ENCODE measurements at regions not wholly inside any gene's neighbourhood (a gene's known extent, or its start where the extent isn't known, plus 50 kb on each side); places are given as distances from the start of the nearest gene placed in this dataset.
"Not testable (repeated sequence)": the region's sequence is repeated elsewhere in the genome, so short reads cannot be mapped to it uniquely, and the experiment has no call there.

GRCh38 chr20:4327956-4328355 lies 78.9 kb upstream of the ADRA1D start:
- peaks cover 2 to 11% (median 5%) of the 10 kb centered on the region in 5 donors for H3K27me3 Mint-ChIP-seq
- ATAC-seq (no peak), DNase-seq (no peak)
- H3K36me3 Mint-ChIP-seq = no peaks in the 10 kb centered on the region
- H3K27ac Mint-ChIP-seq = no peak overlapping the region
- H3K4me3 Mint-ChIP-seq = no peak overlapping the region
- H3K9me3 Mint-ChIP-seq = peaks cover 0 to 4% (median 0%) of the 10 kb centered on the region in 9 donors
- POLR2A ChIA-PET = no interaction called here
- peaks cover 0 to 13% (median 0%) of the 10 kb centered on the region in 4 donors for H3K4me1 Mint-ChIP-seq

GRCh38 chr20:4326195-4327065 lies 77.3 kb upstream of the ADRA1D start:
- ATAC-seq (no peak), DNase-seq (no peak)
- Mint-ChIP-seq H3K27me3 (peaks cover 2 to 12% (median 3%) of the 10 kb centered on the region in 5 donors), H3K36me3 (no peaks in the 10 kb centered on the region), H3K4me1 (peaks cover 0 to 13% (median 0%) of the 10 kb centered on the region in 4 donors), H3K9me3 (peaks cover 0 to 4% (median 0%) of the 10 kb centered on the region in 9 donors), H3K27ac (no peak overlapping the region), H3K4me3 (no peak overlapping the region)
- POLR2A ChIA-PET = interaction anchor here (0.6 kb wide), 1 partner anchor 1390 kb away, joined by 3 read pairs; no protein-coding TSS in a partner anchor

GRCh38 chr20:4325548-4326187 lies 76.6 kb upstream of the ADRA1D start:
- peaks cover 0 to 13% (median 0%) of the 10 kb centered on the region in 4 donors for H3K4me1 Mint-ChIP-seq
- H3K9me3 Mint-ChIP-seq = peaks cover 0 to 4% (median 0%) of the 10 kb centered on the region in 9 donors
- ATAC-seq (no peak), DNase-seq (no peak)
- no peak overlapping the region for H3K27ac Mint-ChIP-seq
- POLR2A ChIA-PET = no interaction called here
- H3K4me3 Mint-ChIP-seq = no peak overlapping the region
- H3K27me3 Mint-ChIP-seq = peaks cover 2 to 14% (median 3%) of the 10 kb centered on the region in 5 donors
- H3K36me3 Mint-ChIP-seq = no peaks in the 10 kb centered on the region

DNA sequence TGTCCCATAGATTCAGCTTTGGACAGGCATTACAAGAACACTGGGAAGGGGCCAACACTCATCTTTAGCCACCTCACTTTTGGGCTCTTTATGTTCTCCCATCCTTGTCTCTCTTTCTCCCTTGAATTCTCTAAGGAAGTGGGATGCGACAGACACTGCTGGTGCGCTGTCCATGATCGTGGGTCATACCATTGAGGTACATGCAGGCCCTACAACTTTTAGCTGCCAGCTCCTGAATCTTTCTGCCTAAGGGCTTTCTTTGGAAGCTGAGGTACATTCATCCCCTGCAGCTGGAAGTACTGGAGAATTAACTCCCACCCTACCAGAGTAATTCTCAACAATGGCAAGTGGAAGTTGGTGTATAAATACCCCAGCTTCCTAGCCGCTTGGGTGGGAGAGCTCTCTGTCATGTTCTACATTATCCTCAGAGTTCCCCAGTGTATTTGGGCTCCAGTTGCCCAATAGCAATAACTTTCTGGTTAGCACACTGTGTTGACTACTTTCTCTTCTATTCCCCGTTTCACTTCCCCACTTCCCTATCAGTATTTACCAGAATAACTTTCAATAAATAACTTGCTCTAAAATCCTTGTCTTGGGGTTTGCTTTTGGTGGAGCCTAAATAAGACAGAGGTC lies 75.6 kb upstream of the ADRA1D start:
- Mint-ChIP-seq H3K4me1 (peaks cover 0 to 13% (median 0%) of the 10 kb centered on the region in 4 donors), H3K27ac (no peak overlapping the region), H3K9me3 (peaks cover 0 to 4% (median 0%) of the 10 kb centered on the region in 9 donors), H3K27me3 (peaks cover 2 to 16% (median 3%) of the 10 kb centered on the region in 5 donors), H3K4me3 (no peak overlapping the region), H3K36me3 (no peaks in the 10 kb centered on the region)
- ATAC-seq (no peak), DNase-seq (no peak)
- POLR2A ChIA-PET = no interaction called here

- H3K4me1 Mint-ChIP-seq = peaks cover 0 to 13% (median 0%) of the 10 kb centered on the region in 4 donors
- no peak overlapping the region for H3K27ac Mint-ChIP-seq
- ATAC-seq = no peak
- H3K4me3 Mint-ChIP-seq = no peak overlapping the region
- POLR2A ChIA-PET = no interaction called here
- DNase-seq = no peak
- peaks cover 2 to 11% (median 4%) of the 10 kb centered on the region in 5 donors for H3K27me3 Mint-ChIP-seq
- H3K9me3 Mint-ChIP-seq = peaks cover 0 to 4% (median 0%) of the 10 kb centered on the region in 9 donors
- H3K36me3 Mint-ChIP-seq = no peaks in the 10 kb centered on the region
These were observed 73.4 kb upstream of the ADRA1D start for GRCh38 chr20:4322499-4322898.

- DNase-seq = no peak
- Mint-ChIP-seq H3K4me3 (no peak overlapping the region), H3K9me3 (peaks cover 0 to 8% (median 0%) of the 10 kb centered on the region in 9 donors)
These were observed 71.2 kb upstream of the ADRA1D start for GRCh38 chr20:4320291-4320690.

GRCh38 chr20:4318891-4319290 lies 69.8 kb upstream of the ADRA1D start:
- Mint-ChIP-seq H3K4me3 (no peak overlapping the region), H3K9me3 (peaks cover 0 to 8% (median 0%) of the 10 kb centered on the region in 9 donors), H3K36me3 (no peaks in the 10 kb centered on the region), H3K27ac (no peak overlapping the region), H3K4me1 (no peaks in the 10 kb centered on the region), H3K27me3 (peaks cover 5 to 11% (median 6%) of the 10 kb centered on the region in 5 donors)
- no peak for DNase-seq
- no peak for ATAC-seq
- POLR2A ChIA-PET = no interaction called here

More at GRCh38 chr20:4320291-4320690, 71.2 kb upstream of the ADRA1D start:
- POLR2A ChIA-PET = no interaction called here
- peaks cover 0 to 11% (median 5%) of the 10 kb centered on the region in 5 donors for H3K27me3 Mint-ChIP-seq
- H3K27ac Mint-ChIP-seq = no peak overlapping the region
- H3K36me3 Mint-ChIP-seq = no peaks in the 10 kb centered on the region
- H3K4me1 Mint-ChIP-seq = peaks cover 0 to 3% (median 0%) of the 10 kb centered on the region in 4 donors
- no peak for ATAC-seq

GRCh38 chr20:4310616-4311015 lies 61.5 kb upstream of the ADRA1D start:
- DNase-seq, H3K4me1 Mint-ChIP-seq, H3K4me3 Mint-ChIP-seq, H3K27ac Mint-ChIP-seq, ATAC-seq, POLR2A ChIA-PET: not testable (repeated sequence)
- Mint-ChIP-seq H3K27me3 (peaks cover 0 to 11% (median 5%) of the 10 kb centered on the region in 5 donors), H3K9me3 (peaks cover 2 to 31% (median 13%) of the 10 kb centered on the region in 9 donors), H3K36me3 (peaks cover 0 to 15% (median 5%) of the 10 kb centered on the region in 3 donors)

DNA sequence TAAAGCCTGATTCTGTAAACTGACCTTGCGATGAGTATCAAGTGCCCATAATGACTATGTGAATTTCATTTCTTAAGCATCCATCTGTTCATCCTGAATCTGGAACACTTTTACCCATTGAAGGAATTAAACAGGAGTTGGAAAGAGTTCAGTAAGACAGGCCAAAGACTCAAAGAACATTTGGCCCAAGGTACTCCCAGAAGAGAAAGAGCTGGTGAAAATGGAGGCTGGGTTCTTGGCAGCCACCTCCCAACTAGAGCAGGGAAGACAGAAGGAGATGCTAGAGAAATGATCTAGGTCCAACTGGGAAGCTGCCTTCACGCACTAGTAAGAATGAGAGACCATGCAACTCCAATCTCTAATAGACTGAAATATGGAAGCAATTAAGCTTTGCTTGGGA lies 57.1 kb upstream of the ADRA1D start:
- peaks cover 0 to 8% (median 0%) of the 10 kb centered on the region in 3 donors for H3K36me3 Mint-ChIP-seq
- peaks cover 0 to 2% (median 0%) of the 10 kb centered on the region in 4 donors for H3K4me1 Mint-ChIP-seq
- peaks cover 0 to 11% (median 2%) of the 10 kb centered on the region in 5 donors for H3K27me3 Mint-ChIP-seq
- DNase-seq (no peak), ATAC-seq (no peak)
- no peak overlapping the region for H3K27ac Mint-ChIP-seq
- H3K9me3 Mint-ChIP-seq = peaks cover 0 to 9% (median 4%) of the 10 kb centered on the region in 9 donors
- POLR2A ChIA-PET = no interaction called here
- H3K4me3 Mint-ChIP-seq = no peak overlapping the region

GRCh38 chr20:4305091-4305490 lies 56.0 kb upstream of the ADRA1D start:
- H3K9me3 Mint-ChIP-seq = peaks cover 0 to 2% (median 0%) of the 10 kb centered on the region in 9 donors
- no peak overlapping the region for H3K27ac Mint-ChIP-seq
- H3K4me1 Mint-ChIP-seq = peaks cover 0 to 2% (median 0%) of the 10 kb centered on the region in 4 donors
- no peaks in the 10 kb centered on the region for H3K36me3 Mint-ChIP-seq
- POLR2A ChIA-PET = no interaction called here
- ATAC-seq (no peak), DNase-seq (no peak)
- no peak overlapping the region for H3K4me3 Mint-ChIP-seq
- peaks cover 0 to 13% (median 4%) of the 10 kb centered on the region in 5 donors for H3K27me3 Mint-ChIP-seq

DNA sequence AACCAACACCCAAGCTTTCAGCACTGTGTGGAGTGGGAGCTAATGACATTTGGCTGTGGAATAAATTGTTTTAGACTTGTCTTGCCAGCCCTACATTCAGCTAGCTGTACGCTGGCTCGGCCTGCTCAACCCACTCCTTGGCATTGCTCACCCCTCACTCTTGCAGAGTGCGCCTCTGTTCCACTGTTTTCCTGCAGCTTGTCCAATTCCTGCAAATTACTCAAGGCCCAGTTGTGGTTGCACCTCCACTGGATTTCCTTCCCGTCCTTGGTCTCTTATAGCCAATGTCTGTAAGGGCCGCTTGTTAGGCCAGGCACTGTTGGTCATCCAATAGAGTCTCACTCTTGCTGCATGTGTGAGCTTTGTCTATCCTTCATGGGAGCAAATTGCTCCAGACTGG lies 55.5 kb upstream of the ADRA1D start:
- POLR2A ChIA-PET = no interaction called here

DNA sequence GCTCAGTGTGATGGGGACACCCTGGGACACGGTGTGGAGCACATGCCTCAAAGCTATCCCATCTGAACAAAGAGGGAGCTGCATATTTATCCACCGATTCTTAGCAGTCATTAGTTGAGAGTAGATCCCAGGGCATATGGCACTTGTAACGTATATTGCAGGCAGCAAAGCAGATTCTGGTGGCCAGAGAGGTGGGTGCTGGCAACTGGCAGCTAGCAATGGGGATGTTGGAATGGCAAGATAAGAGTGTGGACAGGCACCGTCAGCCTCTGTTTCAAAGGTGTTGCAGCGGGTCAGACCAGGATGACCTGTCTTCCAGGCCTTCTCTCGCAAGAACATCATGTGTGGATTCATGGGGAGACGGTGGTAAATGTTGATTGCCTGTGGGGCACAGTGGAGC lies 54.0 kb upstream of the ADRA1D start:
- H3K36me3 Mint-ChIP-seq = no peaks in the 10 kb centered on the region
- POLR2A ChIA-PET = no interaction called here
- no peak for DNase-seq
- H3K4me1 Mint-ChIP-seq = no peaks in the 10 kb centered on the region
- H3K27ac Mint-ChIP-seq = no peak overlapping the region
- ATAC-seq = no peak
- peaks cover 5 to 20% (median 13%) of the 10 kb centered on the region in 5 donors for H3K27me3 Mint-ChIP-seq
- H3K9me3 Mint-ChIP-seq = no peaks in the 10 kb centered on the region
- H3K4me3 Mint-ChIP-seq = no peak overlapping the region

More for the DNA sequence above, 55.5 kb upstream of the ADRA1D start:
- DNase-seq (no peak), ATAC-seq (no peak)
- no peaks in the 10 kb centered on the region for H3K36me3 Mint-ChIP-seq
- H3K27ac Mint-ChIP-seq = no peak overlapping the region
- no peak overlapping the region for H3K4me3 Mint-ChIP-seq
- H3K27me3 Mint-ChIP-seq = peaks cover 0 to 14% (median 4%) of the 10 kb centered on the region in 5 donors
- H3K9me3 Mint-ChIP-seq = peaks cover 0 to 2% (median 0%) of the 10 kb centered on the region in 9 donors
- peaks cover 0 to under 1% (median 0%) of the 10 kb centered on the region in 4 donors for H3K4me1 Mint-ChIP-seq
